ENCODE measurements at regions not wholly inside any gene's neighbourhood (a gene's known extent, or its start where the extent isn't known, plus 50 kb on each side); places are given as distances from the start of the nearest gene placed in this dataset.

DNA sequence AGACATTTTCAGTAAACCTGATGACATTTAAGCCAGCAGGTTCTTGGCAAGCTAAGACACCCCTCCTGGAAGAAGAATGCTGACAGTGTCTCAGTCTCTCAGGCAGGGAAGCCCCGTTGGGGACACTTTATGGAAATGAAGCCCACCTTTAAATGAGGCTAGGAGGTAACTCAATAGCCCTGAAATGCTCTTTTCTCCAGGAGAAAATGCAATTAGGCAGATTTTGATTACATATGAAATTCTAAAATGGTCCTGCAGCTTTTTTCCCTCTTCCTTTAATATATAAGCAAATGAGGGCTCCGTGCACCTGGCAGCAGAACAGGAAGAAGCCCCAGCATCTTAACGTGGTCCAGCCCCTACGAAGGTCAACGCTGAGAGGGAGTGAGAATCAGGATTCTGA, 65.8 kb upstream of the CHST15 start:
- TF ChIP-seq, protein P1, sequence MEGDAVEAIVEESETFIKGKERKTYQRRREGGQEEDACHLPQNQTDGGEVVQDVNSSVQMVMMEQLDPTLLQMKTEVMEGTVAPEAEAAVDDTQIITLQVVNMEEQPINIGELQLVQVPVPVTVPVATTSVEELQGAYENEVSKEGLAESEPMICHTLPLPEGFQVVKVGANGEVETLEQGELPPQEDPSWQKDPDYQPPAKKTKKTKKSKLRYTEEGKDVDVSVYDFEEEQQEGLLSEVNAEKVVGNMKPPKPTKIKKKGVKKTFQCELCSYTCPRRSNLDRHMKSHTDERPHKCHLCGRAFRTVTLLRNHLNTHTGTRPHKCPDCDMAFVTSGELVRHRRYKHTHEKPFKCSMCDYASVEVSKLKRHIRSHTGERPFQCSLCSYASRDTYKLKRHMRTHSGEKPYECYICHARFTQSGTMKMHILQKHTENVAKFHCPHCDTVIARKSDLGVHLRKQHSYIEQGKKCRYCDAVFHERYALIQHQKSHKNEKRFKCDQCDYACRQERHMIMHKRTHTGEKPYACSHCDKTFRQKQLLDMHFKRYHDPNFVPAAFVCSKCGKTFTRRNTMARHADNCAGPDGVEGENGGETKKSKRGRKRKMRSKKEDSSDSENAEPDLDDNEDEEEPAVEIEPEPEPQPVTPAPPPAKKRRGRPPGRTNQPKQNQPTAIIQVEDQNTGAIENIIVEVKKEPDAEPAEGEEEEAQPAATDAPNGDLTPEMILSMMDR (conservative IDR thresholded peaks at IDR 0.05; ENCODE audit: low read depth, low read length), result no peak
- H3K4me3 ChIP-seq (ENCODE audit: low read length), result no peak overlapping the region
- no peak for DNase-seq (ENCODE audit: low read depth)

DNA sequence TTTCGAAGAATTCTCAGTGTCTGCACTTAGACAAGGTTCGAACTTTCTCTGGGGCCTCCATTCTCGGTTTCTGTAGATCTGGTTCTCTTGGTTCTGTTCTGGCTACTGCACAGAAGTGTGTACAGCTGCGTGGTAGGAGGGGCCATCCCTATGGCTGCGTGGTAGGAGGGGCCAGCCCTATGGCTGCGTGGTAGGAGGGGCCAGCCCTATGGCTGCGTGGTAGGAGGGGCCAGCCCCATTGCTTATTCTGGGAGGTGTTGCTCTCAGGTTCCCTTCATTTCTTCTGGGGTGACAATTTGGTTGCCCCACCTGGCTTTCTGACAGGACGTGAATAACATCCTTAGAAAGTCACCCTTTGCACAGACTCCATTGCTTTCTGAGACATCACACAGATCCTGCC, 65.2 kb upstream of the CHST15 start:
- no peak overlapping the region for H3K4me3 ChIP-seq (ENCODE audit: low read length)
- TF ChIP-seq, protein P1 (conservative IDR thresholded peaks at IDR 0.05; ENCODE audit: low read depth, low read length), result no peak

DNA sequence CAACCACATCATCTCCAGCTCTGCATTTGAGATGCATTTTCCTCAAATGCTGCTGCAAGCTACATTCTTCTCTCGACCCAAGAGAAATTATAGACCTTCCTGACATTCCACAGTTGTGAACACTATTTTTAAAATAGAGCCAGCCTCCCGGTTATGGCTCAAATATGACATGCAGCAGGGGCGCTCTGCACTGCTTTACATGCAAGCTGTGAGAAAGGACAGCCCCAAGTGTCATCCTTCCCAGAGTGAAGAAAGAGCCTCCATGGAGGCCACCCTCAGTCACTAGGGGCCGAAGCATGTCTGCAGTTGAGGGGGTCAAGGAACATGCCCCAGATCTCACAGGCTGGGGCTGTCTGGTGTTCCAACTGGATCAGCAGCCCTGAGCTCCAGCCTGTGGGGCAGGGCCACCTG, 63.9 kb upstream of the CHST15 start:
- H3K4me3 ChIP-seq (ENCODE audit: low read length), result no peak overlapping the region
- TF ChIP-seq, protein P1 (conservative IDR thresholded peaks at IDR 0.05; ENCODE audit: low read depth, low read length), result no peak
- no peak for DNase-seq (ENCODE audit: low read depth)

More for the DNA sequence above, 65.2 kb upstream of the CHST15 start:
- DNase-seq (ENCODE audit: low read depth), result no peak

DNA sequence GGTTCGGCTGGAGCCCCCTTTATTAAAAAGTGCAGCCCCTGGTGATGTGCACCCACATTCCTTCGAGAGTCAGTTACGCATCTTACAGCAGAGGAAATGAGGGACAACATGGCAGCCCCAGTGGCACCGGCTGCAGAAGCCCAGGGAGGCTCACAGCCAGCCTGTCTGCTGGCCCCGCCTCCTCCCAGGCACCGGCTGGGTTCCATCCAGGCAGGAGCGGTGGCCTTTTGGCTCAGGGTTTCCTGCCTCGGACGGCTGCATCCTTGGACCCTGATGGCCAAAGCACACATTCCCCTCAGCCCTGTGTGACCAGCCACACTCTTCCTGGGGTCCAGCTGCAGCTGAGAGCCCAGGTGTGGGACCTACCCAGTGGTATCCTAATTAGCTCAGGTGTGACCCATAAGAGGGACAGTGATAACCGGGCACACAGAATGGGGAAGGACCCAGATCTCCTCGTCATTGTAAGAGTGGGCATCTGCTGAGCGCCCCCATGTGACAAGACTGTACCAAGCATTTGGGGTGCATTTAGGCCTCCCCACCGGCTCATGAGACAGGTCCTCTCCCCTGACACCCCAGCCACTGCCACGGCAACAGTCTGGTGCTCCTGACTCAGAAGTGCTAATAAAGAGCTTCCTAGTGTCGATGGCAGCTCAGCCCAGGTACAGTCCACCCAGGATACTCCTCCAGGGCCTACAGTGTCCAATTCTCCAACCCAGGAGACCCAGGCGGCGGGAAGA, 63.3 kb upstream of the CHST15 start:
- DNase-seq (ENCODE audit: low read depth), result no peak
- TF ChIP-seq, protein P1 (conservative IDR thresholded peaks at IDR 0.05; ENCODE audit: low read depth, low read length), result no peak

DNA sequence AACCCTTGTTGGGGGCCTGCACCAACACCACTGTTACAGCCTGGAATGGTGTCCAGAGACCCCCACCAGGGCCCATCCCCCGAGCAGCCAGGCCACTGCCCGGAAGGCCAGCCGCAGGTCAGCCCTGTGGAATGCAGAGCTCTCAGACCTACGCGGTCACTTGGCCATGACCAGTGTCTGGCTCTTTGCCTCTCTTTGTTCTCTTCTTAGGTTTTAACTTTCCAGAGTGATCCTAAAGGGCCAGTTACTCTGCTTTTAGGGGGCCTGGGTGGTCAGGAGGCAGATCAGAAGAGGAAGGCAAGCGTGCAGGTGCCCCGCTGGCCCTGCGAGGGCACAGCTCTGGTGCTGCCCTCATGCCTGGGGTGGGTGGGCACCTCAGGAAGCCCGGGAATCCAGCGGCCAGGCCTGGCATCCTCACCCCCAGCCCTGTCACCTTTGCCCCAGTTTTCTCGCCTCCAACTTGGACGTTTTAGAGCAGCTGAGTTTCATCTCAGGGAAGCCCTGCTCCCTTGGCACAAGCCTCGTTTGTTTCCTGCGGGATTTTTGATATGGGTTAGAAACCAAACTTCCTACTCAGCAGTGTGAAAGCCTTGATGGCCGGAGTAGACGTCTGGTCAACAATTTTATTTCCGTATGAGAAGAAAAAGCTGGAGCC, 62.5 kb upstream of the CHST15 start:
- no peak for DNase-seq (ENCODE audit: low read depth)
- H3K4me3 ChIP-seq (ENCODE audit: low read length), result no peak overlapping the region
- TF ChIP-seq, protein P1 (conservative IDR thresholded peaks at IDR 0.05; ENCODE audit: low read depth, low read length), result no peak

More for the DNA sequence above, 63.3 kb upstream of the CHST15 start:
- H3K4me3 ChIP-seq (ENCODE audit: low read length), result no peak overlapping the region

DNA sequence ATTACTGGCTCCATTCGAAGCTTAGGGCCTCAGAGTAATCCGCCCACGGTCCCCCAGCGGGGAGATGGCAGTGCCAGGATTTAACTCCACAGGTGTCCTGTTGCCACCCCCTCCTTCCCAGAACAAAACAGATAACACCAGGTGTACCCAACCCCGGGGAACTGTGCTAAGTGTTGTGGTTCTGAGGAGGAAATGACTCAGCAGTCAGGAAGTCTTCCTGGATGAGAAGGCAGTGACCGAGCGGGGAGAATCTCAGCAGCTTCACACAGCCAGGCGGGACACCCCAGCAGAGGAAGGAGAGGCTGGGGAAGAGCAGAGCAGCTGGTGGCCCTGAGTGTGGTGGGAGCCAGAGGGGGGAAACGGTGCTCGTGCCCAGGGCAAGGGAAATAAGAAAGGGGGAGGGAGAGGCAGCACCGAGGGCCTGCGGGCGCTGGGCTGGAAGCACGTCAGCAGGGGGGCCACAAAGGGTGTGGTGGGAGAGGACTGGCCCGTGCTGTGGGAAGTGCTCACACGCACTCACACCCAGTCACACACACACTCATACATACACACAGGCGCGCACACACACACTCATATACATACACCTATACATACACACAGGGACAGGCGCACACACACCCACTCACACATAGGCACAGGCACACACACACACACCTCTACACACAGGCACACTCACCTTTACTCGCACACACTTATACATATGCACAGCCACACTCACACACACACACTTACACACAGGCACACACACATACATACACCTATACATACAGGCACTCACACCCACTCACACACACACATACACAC, 59.8 kb upstream of the CHST15 start:
- TF ChIP-seq, protein P1 (conservative IDR thresholded peaks at IDR 0.05; ENCODE audit: low read depth, low read length), result no peak
- no peak for DNase-seq (ENCODE audit: low read depth)
- no peak overlapping the region for H3K4me3 ChIP-seq (ENCODE audit: low read length)

Measured in retinal pigment epithelial cell (primary cell).